AML-193 (cell line): ENCODE measurements at regions not wholly inside any gene's neighbourhood (a gene's known extent, or its start where the extent isn't known, plus 50 kb on each side); places are given as distances from the start of the nearest gene placed in this dataset.

Source experiments
- DNase-seq, 2 experiments: peaks; one replicate each; lab custom pipeline; 2025; lab: John Stamatoyannopoulos, UW

GRCh38 chr11:30155428-30155827, 75.4 kb upstream of the FSHB start:
- DNase-seq: no peak

DNA sequence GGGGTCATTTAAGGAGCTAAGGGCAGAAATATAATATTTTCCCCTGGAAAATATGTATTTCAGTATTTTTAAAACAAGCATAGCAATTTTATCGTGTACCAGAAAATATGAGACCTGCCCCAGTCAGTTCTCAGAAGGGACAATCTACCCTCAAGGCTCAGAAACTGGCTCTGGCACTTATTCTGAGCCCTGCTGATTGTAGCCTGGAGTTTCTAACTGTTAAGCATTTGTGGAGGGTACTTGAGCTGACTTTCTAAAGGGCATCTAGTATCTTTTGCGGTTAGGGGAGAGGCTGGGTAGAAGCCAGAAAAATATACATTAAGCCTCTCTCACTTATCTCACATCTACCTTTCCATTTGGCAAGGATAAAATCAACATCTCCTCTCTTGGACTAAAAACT, 71.3 kb upstream of the FSHB start:
- no peak for DNase-seq

DNA sequence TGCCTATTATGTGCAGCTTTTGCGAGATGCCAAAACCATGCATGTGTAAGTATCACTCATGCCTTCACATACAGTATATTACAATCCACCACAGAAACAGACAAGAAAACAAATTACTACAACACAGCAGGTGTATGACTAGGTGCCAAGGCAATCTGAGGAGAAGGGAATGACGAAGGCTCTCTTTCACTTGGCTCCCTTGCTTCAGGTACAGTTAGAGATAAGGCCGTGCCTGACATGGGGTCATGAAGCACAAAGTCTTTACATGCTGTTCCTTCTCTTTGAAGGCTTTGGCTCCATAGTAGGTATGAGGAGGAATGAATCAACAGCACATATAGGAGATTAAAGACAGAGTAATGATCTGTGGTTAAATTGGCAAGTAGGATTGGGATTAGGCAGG, 65.2 kb upstream of the FSHB start:
- no peak for DNase-seq

DNA sequence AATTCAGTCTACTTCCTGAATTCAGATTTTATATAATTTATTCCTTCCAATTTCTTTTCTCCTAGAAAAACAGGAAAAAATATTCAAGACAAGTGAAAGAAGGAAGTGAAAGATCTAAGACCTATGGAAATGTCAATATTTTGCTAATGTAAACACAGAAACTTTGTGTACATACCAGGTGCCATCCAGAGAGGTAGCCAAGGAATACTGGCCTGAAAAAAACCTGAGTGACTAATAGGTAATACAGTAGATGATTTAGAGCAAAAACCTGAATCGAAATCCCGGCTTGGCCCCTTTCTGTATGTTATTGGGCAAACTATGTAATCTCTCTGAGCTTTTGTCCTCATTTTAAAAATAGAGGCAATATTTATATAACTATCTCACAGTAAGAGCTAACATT, 59.2 kb upstream of the FSHB start:
- no peak for DNase-seq

- no peak for DNase-seq
Observed at GRCh38 chr11:30172158-30172557, 58.7 kb upstream of the FSHB start.

GRCh38 chr11:30172883-30173311, 57.9 kb upstream of the FSHB start:
- no peak for DNase-seq

GRCh38 chr11:30174265-30175020, 56.4 kb upstream of the FSHB start:
- no peak for DNase-seq
